ENCODE measurements at regions not wholly inside any gene's neighbourhood (a gene's known extent, or its start where the extent isn't known, plus 50 kb on each side); places are given as distances from the start of the nearest gene placed in this dataset.

DNA sequence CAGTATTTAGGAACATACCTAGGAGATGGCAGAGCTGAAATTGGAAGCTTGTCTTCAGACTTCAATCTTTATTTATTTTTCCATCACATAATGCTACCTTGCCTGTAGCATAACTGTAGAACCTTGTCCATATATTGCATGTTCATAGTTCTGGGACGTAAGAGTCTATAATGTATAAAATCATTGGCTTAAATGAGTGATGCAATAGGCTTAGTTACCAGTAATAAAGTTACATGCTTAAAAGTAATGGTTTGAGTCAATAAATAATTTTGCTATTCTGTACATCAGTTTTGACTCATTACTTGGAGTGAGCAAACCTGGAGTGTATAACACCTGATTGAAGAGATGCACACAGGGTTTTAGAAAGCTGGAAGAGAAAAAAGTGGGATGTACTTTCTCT is 229.3 kb downstream of the CDCA7 start:
- no peak for TF ChIP-seq CTCF (IDR thresholded peaks at IDR 0.05; ENCODE audit: insufficient read depth, low read depth, low read length, missing control alignments)
- no peak for DNase-seq (ENCODE audit: low read depth)
- no peak overlapping the region for H3K4me3 ChIP-seq (ENCODE audit: low read length)

DNA sequence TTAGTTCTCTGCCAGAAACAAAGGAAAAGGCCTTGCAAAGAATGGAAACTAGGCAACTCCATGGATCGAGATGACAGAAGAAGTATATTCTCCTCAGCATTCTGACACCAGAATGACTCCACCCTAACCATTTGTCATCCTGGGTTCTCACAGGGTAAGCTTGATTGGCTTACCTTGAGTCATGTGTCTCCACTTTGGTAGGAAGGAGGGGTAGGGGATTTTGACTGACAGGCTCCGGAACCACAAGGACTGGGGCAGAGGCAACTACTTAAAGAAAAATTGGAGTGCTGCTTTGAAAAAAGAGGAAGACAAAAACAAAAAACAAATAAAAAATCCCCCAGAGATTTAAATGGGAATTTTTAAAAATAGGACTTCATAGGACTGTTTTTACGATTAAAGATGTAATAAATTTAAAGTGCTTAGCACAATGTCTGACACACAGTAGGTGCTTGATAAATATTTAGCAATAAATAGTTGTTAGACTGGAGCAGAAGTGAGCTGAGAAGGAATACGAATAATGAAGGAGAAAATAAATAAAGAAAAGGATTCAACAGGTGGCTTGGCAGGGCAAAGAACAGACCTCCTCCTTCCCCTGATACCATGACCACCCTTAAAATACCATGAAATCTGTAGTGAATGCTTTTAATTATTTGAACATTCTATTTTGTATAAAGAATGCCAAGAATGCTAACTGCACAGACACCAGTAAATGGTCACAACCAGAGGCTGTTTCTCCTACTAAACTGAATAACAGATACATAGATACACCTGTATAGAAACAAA is 230.2 kb downstream of the CDCA7 start:
- DNase-seq (ENCODE audit: low read depth), result no peak
- TF ChIP-seq CTCF (IDR thresholded peaks at IDR 0.05; ENCODE audit: insufficient read depth, low read depth, low read length, missing control alignments), result no peak
- no peak overlapping the region for H3K4me3 ChIP-seq (ENCODE audit: low read length)

- TF ChIP-seq CTCF (IDR thresholded peaks at IDR 0.05; ENCODE audit: insufficient read depth, low read depth, low read length, missing control alignments), result no peak
- no peak overlapping the region for H3K4me3 ChIP-seq (ENCODE audit: low read length)
- DNase-seq (ENCODE audit: low read depth), result peak; percentile 41
Measured at GRCh38 chr2:173588931-173589369, 234.3 kb downstream of the CDCA7 start.

DNA sequence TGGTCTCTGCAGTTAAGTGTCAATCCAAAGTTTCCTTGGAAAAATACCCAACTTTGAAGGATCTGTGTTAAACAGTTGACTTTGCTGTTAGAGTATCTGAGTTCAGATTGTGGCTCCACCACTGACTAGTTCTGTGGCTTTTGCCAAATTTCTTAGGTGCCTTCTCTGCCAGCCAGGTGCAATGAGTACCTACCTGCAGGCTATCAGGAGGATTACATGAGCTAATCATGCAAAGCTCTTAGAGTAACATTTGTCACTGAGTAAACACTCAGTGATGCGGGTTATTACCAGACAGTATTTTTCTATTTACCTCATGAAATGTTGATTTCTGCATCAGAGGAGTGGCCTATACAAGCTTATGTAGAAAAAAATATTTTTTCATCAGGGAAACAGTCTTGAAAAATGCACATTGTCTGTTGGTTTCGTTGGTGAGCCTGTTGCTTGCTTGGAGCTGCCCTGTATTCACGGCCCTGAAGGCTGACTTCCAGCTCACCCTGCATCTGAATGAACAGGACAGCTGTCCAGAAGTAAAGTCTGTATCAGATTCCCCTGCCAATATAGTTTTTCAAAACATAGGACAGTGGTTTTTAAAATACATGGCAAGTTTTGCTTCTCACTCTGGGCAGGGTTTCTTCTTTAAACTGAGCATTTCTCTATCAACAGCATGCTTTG is 235.1 kb downstream of the CDCA7 start:
- peak; percentile 96 for DNase-seq (ENCODE audit: low read depth)
- no peak overlapping the region for H3K4me3 ChIP-seq (ENCODE audit: low read length)
- TF ChIP-seq CTCF (IDR thresholded peaks at IDR 0.05; ENCODE audit: insufficient read depth, low read depth, low read length, missing control alignments), result peak; percentile 37

- DNase-seq (ENCODE audit: low read depth), result peak; percentile 98
- TF ChIP-seq CTCF (IDR thresholded peaks at IDR 0.05; ENCODE audit: insufficient read depth, low read depth, low read length, missing control alignments), result no peak
Measured at GRCh38 chr2:173590276-173590861, 235.7 kb downstream of the CDCA7 start.

DNA sequence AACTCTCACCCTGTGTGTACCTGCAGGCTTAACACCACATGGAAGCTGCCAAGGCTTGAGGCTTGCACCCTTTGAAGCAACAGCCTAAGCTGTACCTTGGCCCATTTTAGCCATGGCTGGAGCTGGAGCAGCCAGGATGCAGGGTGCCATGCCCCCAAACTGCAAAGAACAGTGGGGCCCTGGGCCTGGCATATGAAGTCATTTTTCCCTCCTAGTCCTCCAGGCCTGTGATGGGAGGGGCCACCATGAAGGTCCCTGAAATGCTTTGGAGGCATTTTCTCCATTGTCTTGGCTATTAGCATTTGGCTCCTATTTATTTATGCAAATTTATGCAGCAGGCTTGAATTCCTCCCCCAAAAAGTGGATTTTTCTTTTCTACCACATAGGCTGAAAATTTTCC is 238.4 kb downstream of the CDCA7 start:
- no peak overlapping the region for H3K4me3 ChIP-seq (ENCODE audit: low read length)
- DNase-seq (ENCODE audit: low read depth), result no peak
- no peak for TF ChIP-seq CTCF (IDR thresholded peaks at IDR 0.05; ENCODE audit: insufficient read depth, low read depth, low read length, missing control alignments)

More at GRCh38 chr2:173590276-173590861, 235.7 kb downstream of the CDCA7 start:
- H3K4me3 ChIP-seq (ENCODE audit: low read length), result peak overlapping the region; percentile 11

Data from epithelial cell of esophagus (primary cell).